SK-N-SH (cell line): ENCODE measurements at regions not wholly inside any gene's neighbourhood (a gene's known extent, or its start where the extent isn't known, plus 50 kb on each side); places are given as distances from the start of the nearest gene placed in this dataset.

Experiments used
- CHD2 ChIP-seq: fragments of 150-350 bp; IDR thresholded peaks from 2 replicates; pipeline ENCODE4 v1.6.1; 2018; ENCODE audit warnings: low read length; ENCODE audit not compliant: partially characterized antibody
- EP300 ChIP-seq, 2 experiments: IDR thresholded peaks; 2 replicates each; pipeline versions ENCODE4 v1.4.0 to v1.6.1; 2012; ENCODE audit warnings: borderline replicate concordance in 1 of 2, low read depth in 1 of 2, low read length in 1 of 2
- FOXM1 ChIP-seq: IDR thresholded peaks from 2 replicates; pipeline ENCODE4 v1.4.0; 2012; ENCODE audit warnings: low read depth, mild to moderate bottlenecking
- GATA2 ChIP-seq: sonication (generic); formaldehyde crosslinking; IDR thresholded peaks from 2 replicates; pipeline ENCODE4 v1.5.0; 2020; ENCODE audit warnings: mild to moderate bottlenecking, missing genetic modification reagents
- MAX ChIP-seq: IDR thresholded peaks from 2 replicates; pipeline ENCODE4 v1.4.0; 2012; ENCODE audit warnings: low read depth
- POLR2AphosphoS5 ChIP-seq: IDR thresholded peaks from 2 replicates; pipeline ENCODE4 v1.6.1; 2012; ENCODE audit warnings: low read depth, low read length
- SMC3 ChIP-seq: IDR thresholded peaks from 2 replicates; pipeline ENCODE4 v1.6.1; 2012; ENCODE audit warnings: low read depth, low read length, improper control_type of control experiment
- TAF1 ChIP-seq: IDR thresholded peaks from 2 replicates; pipeline ENCODE4 v1.6.1; 2012; ENCODE audit warnings: low read depth, mild to moderate bottlenecking, low read length, moderate library complexity, borderline replicate concordance
- TF ChIP-seq, protein P1 (sequence below): fragments of 200-600 bp; sonication (generic); IDR thresholded peaks from 2 replicates; pipeline ENCODE4 v1.6.1; 2017; ENCODE audit warnings: antibody characterized with exemption, mild to moderate bottlenecking, moderate library complexity
- TF ChIP-seq, protein P2 (sequence below): IDR thresholded peaks from 2 replicates; pipeline ENCODE4 v1.6.1; 2012; ENCODE audit warnings: mild to moderate bottlenecking, low read depth, low read length, moderate library complexity

DNA sequence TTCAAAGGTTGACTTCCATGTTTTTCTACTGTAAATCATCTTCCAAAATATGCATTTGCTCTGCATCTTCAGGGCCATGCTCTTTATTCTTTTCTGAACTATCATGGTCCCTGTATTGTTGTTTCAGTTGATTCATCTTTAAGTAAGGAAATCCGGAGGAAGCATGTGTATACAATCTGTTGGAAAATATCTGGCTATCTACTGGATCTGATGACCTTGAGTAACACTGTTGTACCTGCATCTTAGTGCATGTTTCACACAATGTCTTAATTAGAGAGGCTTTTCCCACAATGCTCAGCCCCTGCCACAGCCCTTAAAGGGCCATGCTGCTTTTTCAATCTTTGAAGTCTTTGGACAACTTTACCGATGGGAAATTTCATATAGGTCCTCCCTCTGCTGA, 61.8 kb upstream of the SH3RF1 start:
- TF ChIP-seq GATA2 (CRISPR knock-in tag), result no peak
- no peak for TF ChIP-seq SMC3
- no peak for TF ChIP-seq FOXM1
- TF ChIP-seq, protein P1, sequence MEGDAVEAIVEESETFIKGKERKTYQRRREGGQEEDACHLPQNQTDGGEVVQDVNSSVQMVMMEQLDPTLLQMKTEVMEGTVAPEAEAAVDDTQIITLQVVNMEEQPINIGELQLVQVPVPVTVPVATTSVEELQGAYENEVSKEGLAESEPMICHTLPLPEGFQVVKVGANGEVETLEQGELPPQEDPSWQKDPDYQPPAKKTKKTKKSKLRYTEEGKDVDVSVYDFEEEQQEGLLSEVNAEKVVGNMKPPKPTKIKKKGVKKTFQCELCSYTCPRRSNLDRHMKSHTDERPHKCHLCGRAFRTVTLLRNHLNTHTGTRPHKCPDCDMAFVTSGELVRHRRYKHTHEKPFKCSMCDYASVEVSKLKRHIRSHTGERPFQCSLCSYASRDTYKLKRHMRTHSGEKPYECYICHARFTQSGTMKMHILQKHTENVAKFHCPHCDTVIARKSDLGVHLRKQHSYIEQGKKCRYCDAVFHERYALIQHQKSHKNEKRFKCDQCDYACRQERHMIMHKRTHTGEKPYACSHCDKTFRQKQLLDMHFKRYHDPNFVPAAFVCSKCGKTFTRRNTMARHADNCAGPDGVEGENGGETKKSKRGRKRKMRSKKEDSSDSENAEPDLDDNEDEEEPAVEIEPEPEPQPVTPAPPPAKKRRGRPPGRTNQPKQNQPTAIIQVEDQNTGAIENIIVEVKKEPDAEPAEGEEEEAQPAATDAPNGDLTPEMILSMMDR, result no peak
- no peak for TF ChIP-seq POLR2AphosphoS5
- TF ChIP-seq MAX, result no peak
- no peak for TF ChIP-seq CHD2
- no peak for TF ChIP-seq EP300 (IDR thresholded peaks at IDR 0.05; ENCODE audit: borderline replicate concordance in 1 of 2, low read depth in 1 of 2, low read length in 1 of 2)
- TF ChIP-seq TAF1, result no peak
- TF ChIP-seq, protein P2, sequence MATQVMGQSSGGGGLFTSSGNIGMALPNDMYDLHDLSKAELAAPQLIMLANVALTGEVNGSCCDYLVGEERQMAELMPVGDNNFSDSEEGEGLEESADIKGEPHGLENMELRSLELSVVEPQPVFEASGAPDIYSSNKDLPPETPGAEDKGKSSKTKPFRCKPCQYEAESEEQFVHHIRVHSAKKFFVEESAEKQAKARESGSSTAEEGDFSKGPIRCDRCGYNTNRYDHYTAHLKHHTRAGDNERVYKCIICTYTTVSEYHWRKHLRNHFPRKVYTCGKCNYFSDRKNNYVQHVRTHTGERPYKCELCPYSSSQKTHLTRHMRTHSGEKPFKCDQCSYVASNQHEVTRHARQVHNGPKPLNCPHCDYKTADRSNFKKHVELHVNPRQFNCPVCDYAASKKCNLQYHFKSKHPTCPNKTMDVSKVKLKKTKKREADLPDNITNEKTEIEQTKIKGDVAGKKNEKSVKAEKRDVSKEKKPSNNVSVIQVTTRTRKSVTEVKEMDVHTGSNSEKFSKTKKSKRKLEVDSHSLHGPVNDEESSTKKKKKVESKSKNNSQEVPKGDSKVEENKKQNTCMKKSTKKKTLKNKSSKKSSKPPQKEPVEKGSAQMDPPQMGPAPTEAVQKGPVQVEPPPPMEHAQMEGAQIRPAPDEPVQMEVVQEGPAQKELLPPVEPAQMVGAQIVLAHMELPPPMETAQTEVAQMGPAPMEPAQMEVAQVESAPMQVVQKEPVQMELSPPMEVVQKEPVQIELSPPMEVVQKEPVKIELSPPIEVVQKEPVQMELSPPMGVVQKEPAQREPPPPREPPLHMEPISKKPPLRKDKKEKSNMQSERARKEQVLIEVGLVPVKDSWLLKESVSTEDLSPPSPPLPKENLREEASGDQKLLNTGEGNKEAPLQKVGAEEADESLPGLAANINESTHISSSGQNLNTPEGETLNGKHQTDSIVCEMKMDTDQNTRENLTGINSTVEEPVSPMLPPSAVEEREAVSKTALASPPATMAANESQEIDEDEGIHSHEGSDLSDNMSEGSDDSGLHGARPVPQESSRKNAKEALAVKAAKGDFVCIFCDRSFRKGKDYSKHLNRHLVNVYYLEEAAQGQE, result no peak
